ENCODE measurements at regions not wholly inside any gene's neighbourhood (a gene's known extent, or its start where the extent isn't known, plus 50 kb on each side); places are given as distances from the start of the nearest gene placed in this dataset.

- DNase-seq = peak; percentile 29
These were observed 252.4 kb downstream of the TOMM20 start for GRCh38 chr1:234875953-234876855.

- DNase-seq = no peak
These were observed 253.2 kb downstream of the TOMM20 start for GRCh38 chr1:234875328-234875952.

- DNase-seq = no peak
These were observed 254.0 kb downstream of the TOMM20 start for GRCh38 chr1:234874291-234875288.

GRCh38 chr1:234871710-234872271, 256.8 kb downstream of the TOMM20 start:
- no peak for DNase-seq

- no peak for DNase-seq
These were observed 257.5 kb downstream of the TOMM20 start for GRCh38 chr1:234871039-234871709.

- no peak for DNase-seq
These were observed 258.3 kb downstream of the TOMM20 start for GRCh38 chr1:234870020-234870981.

GRCh38 chr1:234869182-234870019, 259.2 kb downstream of the TOMM20 start:
- no peak for DNase-seq

- DNase-seq = no peak
These were observed 258.5 kb upstream of the IRF2BP2 start for GRCh38 chr1:234868296-234869147.

GRCh38 chr1:234866007-234866866, 256.3 kb upstream of the IRF2BP2 start:
- no peak for DNase-seq

GRCh38 chr1:234865171-234866006, 255.4 kb upstream of the IRF2BP2 start:
- DNase-seq = no peak

GRCh38 chr1:234864116-234864515, 254.1 kb upstream of the IRF2BP2 start:
- DNase-seq = no peak

- DNase-seq = no peak
These were observed 253.6 kb upstream of the IRF2BP2 start for GRCh38 chr1:234863551-234863971.

- no peak for DNase-seq
These were observed 253.1 kb upstream of the IRF2BP2 start for GRCh38 chr1:234862944-234863515.

GRCh38 chr1:234862360-234862943, 252.5 kb upstream of the IRF2BP2 start:
- DNase-seq = no peak

GRCh38 chr1:234861761-234862160, 251.8 kb upstream of the IRF2BP2 start:
- DNase-seq = no peak

GRCh38 chr1:234861024-234861620, 251.1 kb upstream of the IRF2BP2 start:
- no peak for DNase-seq
